Naive thymus-derived CD4-positive, alpha-beta T cell (primary cell): ENCODE measurements at regions not wholly inside any gene's neighbourhood (a gene's known extent, or its start where the extent isn't known, plus 50 kb on each side); places are given as distances from the start of the nearest gene placed in this dataset.

Experiments used
- ATAC-seq: fragments of 150-1000 bp; cut with Tn5 transposase; 2 replicates; pipeline ENCODE4 v1.10.0; 2021; ENCODE audit warnings: mild to moderate bottlenecking, moderate library complexity
- CTCF ChIA-PET: fragments of 350-600 bp; sonication (Branson Sonifier 250); formaldehyde crosslinking; loops from one replicate; lab custom pipeline; 2021; ENCODE audit warnings: antibody characterized with exemption; lab: Charles Lee
- POLR2A ChIA-PET: fragments of 350-600 bp; sonication (Branson Sonifier 250); formaldehyde crosslinking; loops from one replicate; lab custom pipeline; 2021; ENCODE audit warnings: antibody characterized with exemption, inconsistent platforms; lab: Charles Lee
- DNase-seq, 9 donors: peaks; one replicate each; pipeline versions ENCODE4 v3.0.0 to v3.0.0-alpha.2; 2020 to 2022; ENCODE audit warnings: mixed read lengths in 1 of 9
- H3K27ac ChIP-seq: one replicate; pipeline ENCODE4 v1.7.0; 2013; ENCODE audit warnings: mild to moderate bottlenecking, low read depth, low read length, moderate library complexity
- H3K27me3 ChIP-seq, 2 donors: one replicate each; pipeline ENCODE4 v1.7.0; 2013; ENCODE audit warnings: low read length in 2 of 2, mild to moderate bottlenecking in 2 of 2, moderate library complexity in 2 of 2; ENCODE audit not compliant: control insufficient read depth in 2 of 2, insufficient read depth in 2 of 2
- H3K36me3 ChIP-seq, 3 experiments: 1 replicate in 2 of 3; 2 replicates in 1 of 3; pipeline ENCODE4 v1.7.0; 2013; ENCODE audit warnings: low read length in 3 of 3, mild to moderate bottlenecking in 3 of 3, moderate library complexity in 1 of 3; ENCODE audit not compliant: insufficient read depth in 3 of 3, control insufficient read depth in 2 of 3
- H3K4me1 ChIP-seq, 2 donors: one replicate each; pipeline ENCODE4 v1.7.0; 2013; ENCODE audit warnings: low read length in 2 of 2, mild to moderate bottlenecking in 2 of 2, moderate library complexity in 1 of 2; ENCODE audit not compliant: control insufficient read depth in 2 of 2, insufficient read depth in 2 of 2
- H3K4me3 ChIP-seq: 2 replicates; pipeline ENCODE4 v1.7.0; 2013; ENCODE audit warnings: mild to moderate bottlenecking, low read length
- H3K9me3 ChIP-seq, 3 experiments: 1 replicate in 2 of 3; 2 replicates in 1 of 3; pipeline ENCODE4 v1.7.0; 2013; ENCODE audit warnings: low read length in 3 of 3; ENCODE audit not compliant: control insufficient read depth in 2 of 3
- H3K27ac Mint-ChIP-seq, 9 donors: one replicate each; pipeline ENCODE4 v1.8.0; 2020 to 2022; ENCODE audit warnings: mixed read lengths in 9 of 9, mild to moderate bottlenecking in 8 of 9, moderate library complexity in 5 of 9, inconsistent platforms in 2 of 9
- H3K27me3 Mint-ChIP-seq, 5 donors: one replicate each; pipeline ENCODE4 v1.8.0; 2021 to 2022; ENCODE audit warnings: mixed read lengths in 5 of 5, mild to moderate bottlenecking in 1 of 5
- H3K36me3 Mint-ChIP-seq, 5 donors: one replicate each; pipeline ENCODE4 v1.8.0; 2020 to 2022; ENCODE audit warnings: mixed read lengths in 5 of 5, mild to moderate bottlenecking in 3 of 5, inconsistent platforms in 1 of 5
- H3K4me1 Mint-ChIP-seq, 7 donors: one replicate each; pipeline ENCODE4 v1.8.0; 2020 to 2022; ENCODE audit warnings: mixed read lengths in 7 of 7, mild to moderate bottlenecking in 3 of 7, inconsistent platforms in 1 of 7
- H3K4me3 Mint-ChIP-seq, 10 donors: one replicate each; pipeline ENCODE4 v1.8.0; 2020 to 2022; ENCODE audit warnings: mild to moderate bottlenecking in 10 of 10, mixed read lengths in 10 of 10, moderate library complexity in 6 of 10, inconsistent platforms in 2 of 10
- H3K9me3 Mint-ChIP-seq, 11 donors: one replicate each; pipeline ENCODE4 v1.8.0; 2020 to 2022; ENCODE audit warnings: mixed read lengths in 11 of 11, mild to moderate bottlenecking in 4 of 11, inconsistent platforms in 1 of 11, moderate library complexity in 1 of 11
- intact Hi-C, 2 donors: fragments of 100-400 bp; cut with micrococcal nuclease; formaldehyde crosslinking; loops; one replicate each; pipeline ENCODE4 v1.15.1; 2023

DNA sequence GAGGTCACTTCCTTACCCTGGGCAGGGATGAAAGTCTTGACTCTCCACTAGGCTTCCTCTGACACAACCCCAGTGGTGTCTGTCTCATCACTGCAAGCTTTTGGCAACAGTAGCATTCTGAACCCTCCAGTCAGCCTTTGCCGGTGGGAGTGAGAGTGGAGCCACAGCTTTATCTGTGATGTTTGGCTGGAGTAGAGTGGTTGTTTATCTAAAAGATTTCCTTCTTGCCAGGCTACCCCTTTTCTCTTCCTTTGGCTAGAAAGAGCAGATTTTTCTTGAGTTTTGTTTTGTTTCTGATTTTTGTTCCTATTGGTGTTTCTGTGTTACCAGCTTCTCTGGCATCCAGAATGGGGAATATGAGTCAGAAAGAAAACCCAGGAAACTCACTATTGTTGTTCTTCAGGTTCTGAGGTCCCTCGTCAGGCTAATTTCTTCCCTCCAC lies 98.9 kb upstream of the KIF5B start:
- Mint-ChIP-seq H3K36me3 (peaks cover 0 to 21% (median 9%) of the 10 kb centered on the region in 5 donors), H3K4me1 (peaks cover 4 to 33% (median 17%) of the 10 kb centered on the region in 7 donors), H3K27ac (peak overlapping the region in 1 of 9 donors; percentile 10), H3K27me3 (peaks cover 0 to 6% (median 0%) of the 10 kb centered on the region in 5 donors), H3K4me3 (no peak overlapping the region), H3K9me3 (peaks cover 7 to 41% (median 24%) of the 10 kb centered on the region in 11 donors)
- H3K4me1 ChIP-seq: peaks cover 0 to 7% of the 10 kb centered on the region in 2 donors
- DNase-seq (no peak), ATAC-seq (no peak)
- H3K9me3 ChIP-seq: peaks cover 0 to 19% (median 0%) of the 10 kb centered on the region in 3 experiments
- no peaks in the 10 kb centered on the region for H3K27me3 ChIP-seq
- no peaks in the 10 kb centered on the region for H3K36me3 ChIP-seq
- intact Hi-C loops: no loop called here
- ChIA-PET POLR2A (no interaction called here), CTCF (no interaction called here)
- H3K4me3 ChIP-seq: no peak overlapping the region
- H3K27ac ChIP-seq: no peak overlapping the region

DNA sequence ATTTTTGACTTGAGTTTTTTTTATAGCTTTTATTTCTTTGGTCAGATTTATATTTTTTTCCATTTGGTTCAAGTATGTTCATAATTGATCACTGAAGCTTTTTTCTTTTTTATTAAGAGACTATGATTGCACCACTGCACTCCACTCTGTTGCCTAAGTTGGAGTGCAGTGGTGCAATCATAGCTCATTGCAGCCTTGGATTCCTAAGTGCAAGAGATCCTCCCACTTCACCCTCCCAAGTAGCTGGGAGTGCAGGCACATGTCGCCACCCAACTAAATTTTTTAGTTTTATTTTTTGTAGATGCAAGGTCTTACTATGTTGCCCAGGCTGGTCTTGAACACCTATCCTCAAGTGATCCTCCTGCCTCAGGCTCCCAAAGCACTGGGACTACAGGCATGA lies 97.7 kb upstream of the KIF5B start:
- no peaks in the 10 kb centered on the region for H3K27me3 ChIP-seq
- intact Hi-C loops: loop anchor here in 1 of 2 donors (5.0 kb wide), 1 partner anchor 97 kb away; the partner anchor contains the start of gene KIF5B
- no peak for ATAC-seq
- ChIA-PET POLR2A (no interaction called here), CTCF (interaction anchor here (0.5 kb wide), 1 partner anchor 337 kb away, joined by 5 read pairs; no protein-coding TSS in a partner anchor)
- H3K4me1 ChIP-seq: peaks cover 0 to 7% of the 10 kb centered on the region in 2 donors
- Mint-ChIP-seq H3K4me3 (no peak overlapping the region), H3K27me3 (peaks cover 0 to 6% (median 0%) of the 10 kb centered on the region in 5 donors), H3K9me3 (peaks cover 7 to 41% (median 24%) of the 10 kb centered on the region in 11 donors), H3K27ac (no peak overlapping the region), H3K4me1 (peaks cover 4 to 45% (median 23%) of the 10 kb centered on the region in 7 donors), H3K36me3 (peaks cover 0 to 21% (median 9%) of the 10 kb centered on the region in 5 donors)
- H3K9me3 ChIP-seq: peaks cover 0 to 19% (median 0%) of the 10 kb centered on the region in 3 experiments
- H3K4me3 ChIP-seq: no peak overlapping the region
- DNase-seq: no peak
- H3K36me3 ChIP-seq: no peaks in the 10 kb centered on the region
- no peak overlapping the region for H3K27ac ChIP-seq

DNA sequence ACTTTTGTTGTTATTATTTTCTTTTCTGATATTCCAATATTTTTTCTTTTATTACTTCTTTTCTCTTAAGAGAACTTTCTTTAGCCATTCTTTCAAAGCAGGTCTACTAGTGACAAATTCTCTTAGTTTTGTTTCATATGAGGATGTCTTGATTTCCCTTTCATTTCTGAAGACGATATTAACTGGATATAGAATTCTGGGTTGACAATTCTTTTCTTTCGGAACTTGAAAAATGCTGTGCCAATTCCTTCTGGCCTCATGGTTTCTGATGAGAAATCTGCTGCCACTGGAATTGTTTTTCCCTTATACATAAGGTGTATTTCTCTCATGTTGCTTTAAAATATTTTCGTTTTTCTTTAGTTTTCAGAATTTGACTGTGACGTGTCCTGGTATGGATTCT lies 97.0 kb upstream of the KIF5B start:
- peaks cover 4 to 46% (median 23%) of the 10 kb centered on the region in 7 donors for H3K4me1 Mint-ChIP-seq
- H3K4me3 ChIP-seq: no peak overlapping the region
- no peaks in the 10 kb centered on the region for H3K36me3 ChIP-seq
- H3K9me3 Mint-ChIP-seq: peaks cover 7 to 41% (median 24%) of the 10 kb centered on the region in 11 donors
- ChIA-PET CTCF (interaction anchor here (0.5 kb wide), 1 partner anchor 338 kb away, joined by 5 read pairs; no protein-coding TSS in a partner anchor), POLR2A (no interaction called here)
- H3K27ac Mint-ChIP-seq: no peak overlapping the region
- no peak for ATAC-seq
- H3K4me1 ChIP-seq: peaks cover 0 to 7% of the 10 kb centered on the region in 2 donors
- H3K36me3 Mint-ChIP-seq: peaks cover 0 to 21% (median 9%) of the 10 kb centered on the region in 5 donors
- peaks cover 0 to 19% (median 0%) of the 10 kb centered on the region in 3 experiments for H3K9me3 ChIP-seq
- DNase-seq: no peak
- no peak overlapping the region for H3K27ac ChIP-seq
- H3K27me3 Mint-ChIP-seq: peaks cover 0 to 6% (median 0%) of the 10 kb centered on the region in 5 donors
- intact Hi-C loops: loop anchor here in 1 of 2 donors (5.0 kb wide), 1 partner anchor 96 kb away; the partner anchor contains the start of gene KIF5B
- H3K27me3 ChIP-seq: no peaks in the 10 kb centered on the region
- H3K4me3 Mint-ChIP-seq: no peak overlapping the region

DNA sequence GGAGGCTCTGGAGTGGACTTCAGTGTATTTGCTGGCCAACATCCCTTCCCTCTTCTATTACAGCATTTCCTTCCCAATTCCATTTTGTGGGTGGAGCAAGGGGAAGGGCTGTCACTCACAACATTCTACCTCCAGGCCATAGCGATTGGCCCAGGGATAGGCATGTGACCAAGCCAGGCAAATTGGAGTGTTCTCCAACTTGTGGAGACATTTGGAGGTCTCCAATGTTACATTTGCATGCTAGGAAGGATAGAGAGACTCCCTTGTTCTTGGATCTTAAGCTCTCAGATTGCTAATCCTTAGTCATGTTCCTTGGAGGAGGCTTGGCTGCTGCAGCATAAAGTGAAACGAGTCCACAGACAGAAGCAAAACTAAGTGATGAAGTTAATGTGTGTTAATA lies 95.6 kb upstream of the KIF5B start:
- H3K27me3 ChIP-seq: no peaks in the 10 kb centered on the region
- POLR2A ChIA-PET: no interaction called here
- Mint-ChIP-seq H3K9me3 (peaks cover 9 to 41% (median 24%) of the 10 kb centered on the region in 11 donors), H3K27ac (peak overlapping the region in 1 of 9 donors; percentile 84), H3K4me3 (peak overlapping the region in 2 of 10 donors; percentile 16 to 24), H3K27me3 (peaks cover 0 to 6% (median 0%) of the 10 kb centered on the region in 5 donors), H3K4me1 (peaks cover 4 to 51% (median 23%) of the 10 kb centered on the region in 7 donors), H3K36me3 (peaks cover 0 to 24% (median 9%) of the 10 kb centered on the region in 5 donors)
- intact Hi-C loops: loop anchor here in 1 of 2 donors (5.0 kb wide), 1 partner anchor 95 kb away; the partner anchor contains the start of gene KIF5B
- peaks cover 0 to 19% (median 0%) of the 10 kb centered on the region in 3 experiments for H3K9me3 ChIP-seq
- no peak overlapping the region for H3K4me3 ChIP-seq
- no peak for ATAC-seq
- H3K36me3 ChIP-seq: no peaks in the 10 kb centered on the region
- no peak overlapping the region for H3K27ac ChIP-seq
- CTCF ChIA-PET: no interaction called here
- DNase-seq: no peak
- H3K4me1 ChIP-seq: peaks cover 0 to 7% of the 10 kb centered on the region in 2 donors

DNA sequence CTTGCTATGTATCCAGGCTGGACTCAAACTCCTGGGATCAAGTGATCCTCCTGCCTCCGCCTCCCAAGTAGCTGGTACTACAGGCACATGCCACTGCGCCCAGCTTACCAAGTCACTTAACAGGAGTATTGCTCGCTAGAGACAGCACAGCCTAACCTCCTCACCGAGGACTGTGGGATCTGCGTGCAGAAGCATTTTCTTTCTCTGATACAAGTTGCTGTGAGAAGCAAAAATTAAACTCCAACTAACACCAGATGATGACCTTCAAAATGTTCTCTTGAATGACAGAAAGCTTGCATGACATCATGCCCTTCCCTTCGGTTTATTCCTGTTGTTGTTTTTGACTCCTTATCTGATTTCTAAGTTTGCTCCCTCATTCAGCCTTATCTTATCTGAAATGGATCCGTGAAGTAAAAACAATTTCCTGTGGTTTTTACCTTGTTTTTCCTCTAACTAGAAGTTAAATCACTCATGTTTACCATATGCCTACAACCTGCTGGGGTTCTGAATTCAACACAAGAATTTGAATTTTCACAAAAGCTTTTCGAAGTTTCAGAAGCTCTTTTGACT lies 94.4 kb upstream of the KIF5B start:
- ATAC-seq (peak; percentile 24), DNase-seq (peak in 4 of 9 donors; percentile 7 to 34 (median 24))
- H3K9me3 Mint-ChIP-seq: peaks cover 8 to 35% (median 21%) of the 10 kb centered on the region in 11 donors
- no peak overlapping the region for H3K27ac ChIP-seq
- peaks cover 0 to 19% (median 0%) of the 10 kb centered on the region in 3 experiments for H3K9me3 ChIP-seq
- peak overlapping the region in 8 of 10 donors; percentile 26 to 65 (median 54) for H3K4me3 Mint-ChIP-seq
- H3K27ac Mint-ChIP-seq: peak overlapping the region; percentile 1 to 84 (median 57)
- no peak overlapping the region for H3K4me3 ChIP-seq
- H3K27me3 Mint-ChIP-seq: peaks cover 0 to 3% (median 0%) of the 10 kb centered on the region in 5 donors
- peaks cover 4 to 55% (median 23%) of the 10 kb centered on the region in 7 donors for H3K4me1 Mint-ChIP-seq
- H3K4me1 ChIP-seq: peaks cover 0 to 7% of the 10 kb centered on the region in 2 donors
- CTCF ChIA-PET: no interaction called here
- POLR2A ChIA-PET: no interaction called here
- no peaks in the 10 kb centered on the region for H3K27me3 ChIP-seq
- H3K36me3 ChIP-seq: no peaks in the 10 kb centered on the region
- intact Hi-C loops: loop anchor here in 1 of 2 donors (5.0 kb wide), 1 partner anchor 93 kb away; the partner anchor contains the start of gene KIF5B
- peaks cover 0 to 23% (median 9%) of the 10 kb centered on the region in 5 donors for H3K36me3 Mint-ChIP-seq

DNA sequence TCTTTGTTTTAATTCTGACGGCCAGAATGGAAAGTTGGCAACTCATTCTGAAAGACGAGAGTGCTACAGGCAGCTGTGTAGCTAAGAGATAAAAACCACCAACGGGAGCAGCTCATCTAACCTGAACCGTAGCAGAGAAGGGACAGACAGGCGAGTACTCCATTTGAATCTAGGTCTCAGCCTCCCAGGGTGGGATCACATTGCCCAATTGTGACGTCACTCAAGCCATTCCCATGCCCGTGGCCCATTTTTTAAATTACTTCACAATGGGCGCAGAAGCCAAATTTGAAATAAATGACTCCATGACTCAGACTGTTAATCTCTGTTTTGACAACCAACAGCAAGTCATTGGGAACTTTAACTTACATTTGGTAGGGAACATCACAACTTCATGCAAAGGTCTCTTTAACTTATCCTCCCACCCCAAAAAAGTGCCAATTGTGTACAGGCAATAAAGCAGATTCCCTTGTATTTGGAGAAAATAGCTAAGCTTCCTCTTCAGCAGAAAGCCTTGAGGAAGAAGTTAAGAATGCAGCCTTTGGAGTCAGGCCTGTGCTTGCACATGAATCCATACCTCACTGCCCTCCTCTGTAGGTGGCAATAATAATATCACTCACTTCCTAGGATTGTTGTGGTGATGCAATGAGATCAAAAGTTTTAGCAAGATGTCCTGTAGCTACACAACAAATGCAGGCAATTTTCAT lies 93.2 kb upstream of the KIF5B start:
- Histone ChIP-seq H3K4me1 (peaks cover 0 to 7% of the 10 kb centered on the region in 2 donors), H3K4me3 (no peak overlapping the region), H3K27ac (no peak overlapping the region), H3K36me3 (no peaks in the 10 kb centered on the region), H3K9me3 (peaks cover 0 to 12% (median 0%) of the 10 kb centered on the region in 3 experiments), H3K27me3 (no peaks in the 10 kb centered on the region)
- Mint-ChIP-seq H3K4me1 (peaks cover 4 to 47% (median 23%) of the 10 kb centered on the region in 7 donors), H3K4me3 (peak overlapping the region in 2 of 10 donors; percentile 13 to 51), H3K27ac (peak overlapping the region in 2 of 9 donors; percentile 62 to 85), H3K36me3 (peaks cover 0 to 18% (median 4%) of the 10 kb centered on the region in 5 donors), H3K9me3 (peaks cover 4 to 23% (median 14%) of the 10 kb centered on the region in 11 donors), H3K27me3 (no peaks in the 10 kb centered on the region)
- DNase-seq (peak in 1 of 9 donors; percentile 55), ATAC-seq (no peak)
- intact Hi-C loops: no loop called here
- ChIA-PET CTCF (no interaction called here), POLR2A (no interaction called here)
